ENCODE measurements at regions not wholly inside any gene's neighbourhood (a gene's known extent, or its start where the extent isn't known, plus 50 kb on each side); places are given as distances from the start of the nearest gene placed in this dataset.

GRCh38 chr7:43791-44540 lies 148.4 kb upstream of the FAM20C start:
- DNase-seq, result no peak
- H3K4me3 ChIP-seq (ENCODE audit: low read length), result no peak overlapping the region
- no CpG with 5 or more reads among the region's 14 CpGs for WGBS (ENCODE audit: insufficient coverage, low lambda C conversion rate)
- no peak overlapping the region for H3K27ac ChIP-seq (ENCODE audit: low read length)
- H3K9me3 ChIP-seq (ENCODE audit: control insufficient read depth, low read depth, low read length), result no peaks in the 10 kb centered on the region
- H3K27me3 ChIP-seq (ENCODE audit: control insufficient read depth, insufficient read depth, low read length), result peaks cover 2% of the 10 kb centered on the region
- no peaks in the 10 kb centered on the region for H3K36me3 ChIP-seq (ENCODE audit: control insufficient read depth, insufficient read depth, low read length)
- no peaks in the 10 kb centered on the region for H3K4me1 ChIP-seq (ENCODE audit: control insufficient read depth, insufficient read depth, low read length)

DNA sequence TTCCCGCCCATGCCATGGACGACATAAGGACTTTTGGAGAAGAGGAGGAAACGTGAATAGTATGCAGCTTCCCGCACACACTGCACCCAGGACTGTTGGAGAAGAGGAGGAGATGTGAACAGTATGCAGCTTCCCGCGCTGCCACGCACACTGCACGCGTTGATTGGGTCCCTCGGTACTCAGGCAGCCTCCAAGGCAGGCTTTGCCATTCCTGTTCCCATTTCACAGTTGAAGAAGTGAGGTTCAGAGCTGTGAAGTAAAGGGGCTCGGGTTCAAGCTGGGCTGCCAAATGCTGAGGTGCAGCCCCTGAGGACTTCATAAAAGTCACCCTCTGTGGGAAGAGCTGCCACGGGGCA lies 147.9 kb upstream of the FAM20C start:
- no peak for DNase-seq
- no peaks in the 10 kb centered on the region for H3K4me1 ChIP-seq (ENCODE audit: control insufficient read depth, insufficient read depth, low read length)
- no CpG with 5 or more reads among the region's 12 CpGs for WGBS (ENCODE audit: insufficient coverage, low lambda C conversion rate)

DNA sequence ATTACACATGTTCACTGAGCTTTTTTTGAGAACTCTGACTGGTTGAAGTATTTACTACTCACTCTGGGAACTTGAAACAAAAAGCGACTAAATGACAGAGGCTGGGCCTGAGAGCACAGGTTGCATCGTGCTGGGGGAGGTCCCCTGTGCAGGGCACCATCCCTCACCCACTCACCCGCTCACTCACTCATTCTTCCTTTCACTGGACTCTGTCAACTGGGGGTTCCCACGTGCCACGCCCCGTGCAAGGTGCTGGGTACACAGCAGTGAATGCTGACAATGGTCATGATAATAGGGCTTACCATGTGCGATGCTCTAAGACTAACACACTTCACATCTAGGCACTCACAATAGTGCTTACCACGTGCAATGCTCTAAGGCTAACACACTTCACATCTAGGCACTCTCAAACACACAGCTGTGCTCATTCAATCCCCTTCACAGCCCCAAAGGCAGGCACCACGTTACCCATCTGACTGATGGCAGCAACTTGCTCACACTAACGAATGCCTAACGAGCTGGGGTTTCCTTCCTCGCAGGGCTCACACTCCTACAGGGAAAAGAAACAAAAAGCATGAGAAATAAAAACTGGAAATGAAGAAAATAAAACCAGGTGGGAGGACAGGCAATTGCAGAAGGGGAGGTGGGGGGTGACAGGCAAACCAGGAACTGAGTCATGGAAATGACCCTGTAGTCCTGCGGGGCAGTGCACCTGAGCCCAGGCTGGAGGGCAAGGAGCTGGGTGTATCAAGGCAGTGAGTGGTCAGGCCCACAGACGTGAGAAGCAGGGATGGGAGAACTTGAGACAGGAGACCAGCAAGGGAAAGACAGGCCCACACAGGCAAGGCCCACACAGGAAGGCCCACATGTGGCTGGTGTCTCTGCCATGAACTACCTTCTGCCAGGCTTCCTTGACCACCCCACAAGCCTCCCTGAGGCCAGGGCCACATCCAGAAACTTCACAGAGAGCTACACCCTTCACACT lies 147.0 kb upstream of the FAM20C start:
- Histone ChIP-seq H3K27ac (ENCODE audit: low read length) (no peak overlapping the region), H3K36me3 (ENCODE audit: control insufficient read depth, insufficient read depth, low read length) (no peaks in the 10 kb centered on the region), H3K27me3 (ENCODE audit: control insufficient read depth, insufficient read depth, low read length) (peaks cover 2% of the 10 kb centered on the region), H3K9me3 (ENCODE audit: control insufficient read depth, low read depth, low read length) (no peaks in the 10 kb centered on the region), H3K4me3 (ENCODE audit: low read length) (no peak overlapping the region), H3K4me1 (ENCODE audit: control insufficient read depth, insufficient read depth, low read length) (no peaks in the 10 kb centered on the region)
- WGBS (ENCODE audit: insufficient coverage, low lambda C conversion rate), result no CpG with 5 or more reads among the region's 14 CpGs
- DNase-seq, result no peak

More for the DNA sequence above, 147.9 kb upstream of the FAM20C start:
- Histone ChIP-seq H3K4me3 (ENCODE audit: low read length) (no peak overlapping the region), H3K27ac (ENCODE audit: low read length) (no peak overlapping the region), H3K27me3 (ENCODE audit: control insufficient read depth, insufficient read depth, low read length) (peaks cover 2% of the 10 kb centered on the region), H3K36me3 (ENCODE audit: control insufficient read depth, insufficient read depth, low read length) (no peaks in the 10 kb centered on the region), H3K9me3 (ENCODE audit: control insufficient read depth, low read depth, low read length) (no peaks in the 10 kb centered on the region)

- Histone ChIP-seq H3K9me3 (ENCODE audit: control insufficient read depth, low read depth, low read length) (no peaks in the 10 kb centered on the region), H3K27me3 (ENCODE audit: control insufficient read depth, insufficient read depth, low read length) (peaks cover 2% of the 10 kb centered on the region), H3K4me3 (ENCODE audit: low read length) (no peak overlapping the region), H3K4me1 (ENCODE audit: control insufficient read depth, insufficient read depth, low read length) (no peaks in the 10 kb centered on the region), H3K36me3 (ENCODE audit: control insufficient read depth, insufficient read depth, low read length) (no peaks in the 10 kb centered on the region), H3K27ac (ENCODE audit: low read length) (no peak overlapping the region)
- no peak for DNase-seq
- no CpG with 5 or more reads among the region's 11 CpGs for WGBS (ENCODE audit: insufficient coverage, low lambda C conversion rate)
Observed at GRCh38 chr7:46123-46829, 146.1 kb upstream of the FAM20C start.

DNA sequence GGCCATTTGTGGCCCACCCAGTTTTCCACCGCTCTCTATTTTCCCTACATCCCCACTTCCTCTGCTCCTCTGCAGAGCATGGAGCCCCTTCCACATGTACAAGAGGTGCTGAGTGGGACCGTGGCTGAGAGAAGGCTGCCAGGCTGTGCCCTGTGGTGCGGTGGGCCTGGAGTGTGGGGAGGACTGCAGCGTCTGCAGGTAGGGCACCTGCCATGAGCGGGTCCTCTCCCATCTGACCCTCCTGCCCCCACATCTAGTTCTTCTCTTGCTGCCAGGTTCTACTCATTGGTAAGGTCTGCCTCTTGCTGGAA lies 145.6 kb upstream of the FAM20C start:
- no CpG with 5 or more reads among the region's 5 CpGs for whole genome bisulfite sequencing (ENCODE audit: insufficient coverage, low lambda C conversion rate)
- Histone ChIP-seq H3K4me3 (ENCODE audit: low read length) (no peak overlapping the region), H3K9me3 (ENCODE audit: control insufficient read depth, low read depth, low read length) (no peaks in the 10 kb centered on the region), H3K27me3 (ENCODE audit: control insufficient read depth, insufficient read depth, low read length) (peaks cover 2% of the 10 kb centered on the region), H3K36me3 (ENCODE audit: control insufficient read depth, insufficient read depth, low read length) (no peaks in the 10 kb centered on the region), H3K4me1 (ENCODE audit: control insufficient read depth, insufficient read depth, low read length) (no peaks in the 10 kb centered on the region), H3K27ac (ENCODE audit: low read length) (no peak overlapping the region)
- DNase-seq, result no peak

- Histone ChIP-seq H3K36me3 (ENCODE audit: control insufficient read depth, insufficient read depth, low read length) (no peaks in the 10 kb centered on the region), H3K27me3 (ENCODE audit: control insufficient read depth, insufficient read depth, low read length) (peaks cover 4% of the 10 kb centered on the region), H3K4me1 (ENCODE audit: control insufficient read depth, insufficient read depth, low read length) (no peaks in the 10 kb centered on the region), H3K27ac (ENCODE audit: low read length) (no peak overlapping the region), H3K4me3 (ENCODE audit: low read length) (no peak overlapping the region), H3K9me3 (ENCODE audit: control insufficient read depth, low read depth, low read length) (no peaks in the 10 kb centered on the region)
- WGBS (ENCODE audit: insufficient coverage, low lambda C conversion rate), result 80% methylated on average over 1 of the region's 11 CpGs
- DNase-seq, result no peak
Observed at GRCh38 chr7:51456-52068, 140.8 kb upstream of the FAM20C start.

- WGBS (ENCODE audit: insufficient coverage, low lambda C conversion rate), result no CpG with 5 or more reads among the region's 3 CpGs
- no peaks in the 10 kb centered on the region for H3K36me3 ChIP-seq (ENCODE audit: control insufficient read depth, insufficient read depth, low read length)
- H3K4me3 ChIP-seq (ENCODE audit: low read length), result no peak overlapping the region
- no peak overlapping the region for H3K27ac ChIP-seq (ENCODE audit: low read length)
- H3K27me3 ChIP-seq (ENCODE audit: control insufficient read depth, insufficient read depth, low read length), result peaks cover 4% of the 10 kb centered on the region
- DNase-seq, result no peak
- H3K4me1 ChIP-seq (ENCODE audit: control insufficient read depth, insufficient read depth, low read length), result no peaks in the 10 kb centered on the region
- no peaks in the 10 kb centered on the region for H3K9me3 ChIP-seq (ENCODE audit: control insufficient read depth, low read depth, low read length)
Observed at GRCh38 chr7:52100-52499, 140.3 kb upstream of the FAM20C start.

DNA sequence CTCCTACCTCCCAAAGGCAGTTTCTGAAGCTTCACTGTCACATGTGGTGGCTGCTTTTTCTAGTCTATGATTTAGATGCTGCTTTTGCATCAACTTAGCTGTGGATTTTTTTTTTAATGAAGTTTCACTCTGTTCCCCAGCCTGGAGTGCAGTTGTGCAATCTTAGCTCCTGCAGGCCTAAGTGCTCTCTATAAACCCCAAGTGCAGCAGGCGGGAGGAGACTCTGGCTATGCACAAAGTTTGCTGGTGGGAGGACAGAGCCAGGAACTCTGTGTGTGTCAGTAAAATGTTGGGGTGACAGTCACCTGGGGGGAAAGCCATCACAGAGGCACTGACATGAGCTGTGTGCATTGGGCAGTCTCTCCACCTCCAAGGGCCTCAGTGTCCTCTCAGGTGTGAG lies 138.8 kb upstream of the FAM20C start:
- no peak for DNase-seq
- no peak overlapping the region for H3K4me3 ChIP-seq (ENCODE audit: low read length)
- H3K27ac ChIP-seq (ENCODE audit: low read length), result no peak overlapping the region
- peaks cover 4% of the 10 kb centered on the region for H3K27me3 ChIP-seq (ENCODE audit: control insufficient read depth, insufficient read depth, low read length)
- H3K9me3 ChIP-seq (ENCODE audit: control insufficient read depth, low read depth, low read length), result no peaks in the 10 kb centered on the region
- no peaks in the 10 kb centered on the region for H3K4me1 ChIP-seq (ENCODE audit: control insufficient read depth, insufficient read depth, low read length)
- no peaks in the 10 kb centered on the region for H3K36me3 ChIP-seq (ENCODE audit: control insufficient read depth, insufficient read depth, low read length)
- no CpG with 5 or more reads among the region's 1 CpG for WGBS (ENCODE audit: insufficient coverage, low lambda C conversion rate)

- no peaks in the 10 kb centered on the region for H3K36me3 ChIP-seq (ENCODE audit: control insufficient read depth, insufficient read depth, low read length)
- H3K27ac ChIP-seq (ENCODE audit: low read length), result no peak overlapping the region
- WGBS (ENCODE audit: insufficient coverage, low lambda C conversion rate), result no CpG with 5 or more reads among the region's 6 CpGs
- H3K4me1 ChIP-seq (ENCODE audit: control insufficient read depth, insufficient read depth, low read length), result no peaks in the 10 kb centered on the region
- H3K4me3 ChIP-seq (ENCODE audit: low read length), result no peak overlapping the region
- no peak for DNase-seq
- H3K9me3 ChIP-seq (ENCODE audit: control insufficient read depth, low read depth, low read length), result no peaks in the 10 kb centered on the region
- peaks cover 4% of the 10 kb centered on the region for H3K27me3 ChIP-seq (ENCODE audit: control insufficient read depth, insufficient read depth, low read length)
Observed at GRCh38 chr7:54615-55014, 137.8 kb upstream of the FAM20C start.

GRCh38 chr7:55690-56248 lies 136.6 kb upstream of the FAM20C start:
- no peak overlapping the region for H3K27ac ChIP-seq (ENCODE audit: low read length)
- peaks cover 4% of the 10 kb centered on the region for H3K27me3 ChIP-seq (ENCODE audit: control insufficient read depth, insufficient read depth, low read length)
- H3K36me3 ChIP-seq (ENCODE audit: control insufficient read depth, insufficient read depth, low read length), result no peaks in the 10 kb centered on the region
- no peaks in the 10 kb centered on the region for H3K9me3 ChIP-seq (ENCODE audit: control insufficient read depth, low read depth, low read length)
- H3K4me3 ChIP-seq (ENCODE audit: low read length), result no peak overlapping the region
- 83% methylated on average over 1 of the region's 9 CpGs for WGBS (ENCODE audit: insufficient coverage, low lambda C conversion rate)
- DNase-seq, result no peak
- no peaks in the 10 kb centered on the region for H3K4me1 ChIP-seq (ENCODE audit: control insufficient read depth, insufficient read depth, low read length)
